AG09319 (cell line): ENCODE measurements at regions not wholly inside any gene's neighbourhood (a gene's known extent, or its start where the extent isn't known, plus 50 kb on each side); places are given as distances from the start of the nearest gene placed in this dataset.

Source experiments
- DNase-seq: peaks from one replicate; pipeline ENCODE4 v3.0.0-alpha.2; 2010; ENCODE audit warnings: low read depth; ENCODE audit errors: extremely low read depth
- TF ChIP-seq, protein P1 (sequence below): IDR thresholded peaks from 2 replicates; pipeline ENCODE4 v1.5.1; 2011; ENCODE audit warnings: low read depth, mild to moderate bottlenecking, inconsistent platforms, low read length, moderate library complexity

GRCh38 chr22:22076932-22077703, 94.5 kb upstream of the TOP3B start:
- TF ChIP-seq, protein P1, sequence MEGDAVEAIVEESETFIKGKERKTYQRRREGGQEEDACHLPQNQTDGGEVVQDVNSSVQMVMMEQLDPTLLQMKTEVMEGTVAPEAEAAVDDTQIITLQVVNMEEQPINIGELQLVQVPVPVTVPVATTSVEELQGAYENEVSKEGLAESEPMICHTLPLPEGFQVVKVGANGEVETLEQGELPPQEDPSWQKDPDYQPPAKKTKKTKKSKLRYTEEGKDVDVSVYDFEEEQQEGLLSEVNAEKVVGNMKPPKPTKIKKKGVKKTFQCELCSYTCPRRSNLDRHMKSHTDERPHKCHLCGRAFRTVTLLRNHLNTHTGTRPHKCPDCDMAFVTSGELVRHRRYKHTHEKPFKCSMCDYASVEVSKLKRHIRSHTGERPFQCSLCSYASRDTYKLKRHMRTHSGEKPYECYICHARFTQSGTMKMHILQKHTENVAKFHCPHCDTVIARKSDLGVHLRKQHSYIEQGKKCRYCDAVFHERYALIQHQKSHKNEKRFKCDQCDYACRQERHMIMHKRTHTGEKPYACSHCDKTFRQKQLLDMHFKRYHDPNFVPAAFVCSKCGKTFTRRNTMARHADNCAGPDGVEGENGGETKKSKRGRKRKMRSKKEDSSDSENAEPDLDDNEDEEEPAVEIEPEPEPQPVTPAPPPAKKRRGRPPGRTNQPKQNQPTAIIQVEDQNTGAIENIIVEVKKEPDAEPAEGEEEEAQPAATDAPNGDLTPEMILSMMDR, result no peak
- no peak for DNase-seq

GRCh38 chr22:22076361-22076760, 93.8 kb upstream of the TOP3B start:
- DNase-seq, result no peak
- TF ChIP-seq, protein P1, result no peak

DNA sequence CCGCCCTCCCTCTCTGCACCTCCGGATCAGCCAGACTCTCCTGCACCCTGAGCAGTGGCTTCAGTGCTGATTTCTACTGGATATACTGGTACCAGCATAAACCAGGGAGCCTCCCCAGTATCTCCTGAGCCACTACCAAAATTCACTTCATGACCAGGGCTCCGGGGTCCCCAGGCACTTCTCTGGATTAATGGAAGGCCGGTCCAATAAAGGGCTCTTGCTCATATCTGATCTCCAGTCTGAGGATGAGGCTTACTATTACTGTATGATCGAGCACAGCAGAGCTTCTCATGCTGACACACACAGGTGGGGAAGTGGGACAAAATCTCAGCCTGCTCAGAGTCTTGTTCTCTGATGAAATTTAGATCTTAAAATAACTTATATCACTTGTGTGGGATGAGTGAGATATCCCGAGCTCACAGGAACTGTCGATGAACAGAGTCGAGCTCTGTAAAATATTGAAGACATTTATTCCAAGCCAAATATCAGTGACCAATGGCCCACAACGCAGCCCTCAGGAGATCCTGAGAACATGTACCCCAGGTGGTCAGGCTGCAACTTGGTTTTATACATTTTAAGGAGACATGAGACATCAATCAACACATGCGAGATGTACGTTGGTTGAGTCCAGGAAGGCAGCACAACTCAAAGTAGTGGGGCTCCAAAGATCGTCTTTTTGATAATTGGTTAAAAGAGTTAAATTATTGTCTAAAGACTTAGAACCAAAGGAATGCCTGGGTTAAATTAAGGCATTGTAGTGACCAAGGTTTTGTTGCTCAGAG, 93.0 kb upstream of the TOP3B start:
- DNase-seq, result no peak
- TF ChIP-seq, protein P1, result no peak

GRCh38 chr22:22074634-22075381, 92.2 kb upstream of the TOP3B start:
- TF ChIP-seq, protein P1, result no peak
- no peak for DNase-seq

DNA sequence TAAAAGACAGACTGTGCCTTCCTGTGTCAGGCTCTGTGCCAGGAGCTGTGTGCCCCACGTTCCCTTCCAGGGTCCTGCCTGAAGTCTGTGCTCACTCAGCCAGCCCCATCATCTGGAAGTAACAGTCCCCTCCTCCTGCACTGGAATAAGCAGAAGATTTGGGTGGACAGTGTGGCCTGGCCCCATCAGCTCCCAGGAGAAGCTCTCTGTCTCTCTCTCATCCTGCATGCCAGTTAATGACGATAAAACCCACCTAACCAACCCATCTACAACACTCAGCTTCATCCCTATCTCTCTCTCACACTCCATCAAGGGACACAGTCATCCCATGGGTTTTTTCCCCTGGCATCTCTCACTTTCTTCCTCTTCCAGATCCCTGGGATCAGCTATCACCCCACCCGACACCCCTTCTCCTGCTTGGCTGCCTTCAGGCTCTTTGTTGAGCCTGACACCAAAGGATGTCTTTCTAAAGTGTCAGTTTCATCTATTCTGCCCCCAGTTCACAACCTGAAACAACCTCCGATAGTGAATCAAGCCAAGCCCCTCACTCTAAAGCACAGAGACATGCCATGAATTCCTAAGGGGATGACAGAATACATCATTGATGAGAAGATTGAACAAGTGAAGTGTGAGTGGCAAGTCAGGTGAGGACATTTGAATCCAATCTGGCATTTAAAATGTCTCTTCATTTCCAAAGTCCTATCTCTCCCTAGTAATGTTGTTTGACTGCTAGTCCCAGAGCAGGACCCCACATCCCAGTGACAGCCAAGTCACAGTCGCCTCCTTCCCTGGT, 91.4 kb upstream of the TOP3B start:
- no peak for DNase-seq
- TF ChIP-seq, protein P1, result no peak

DNA sequence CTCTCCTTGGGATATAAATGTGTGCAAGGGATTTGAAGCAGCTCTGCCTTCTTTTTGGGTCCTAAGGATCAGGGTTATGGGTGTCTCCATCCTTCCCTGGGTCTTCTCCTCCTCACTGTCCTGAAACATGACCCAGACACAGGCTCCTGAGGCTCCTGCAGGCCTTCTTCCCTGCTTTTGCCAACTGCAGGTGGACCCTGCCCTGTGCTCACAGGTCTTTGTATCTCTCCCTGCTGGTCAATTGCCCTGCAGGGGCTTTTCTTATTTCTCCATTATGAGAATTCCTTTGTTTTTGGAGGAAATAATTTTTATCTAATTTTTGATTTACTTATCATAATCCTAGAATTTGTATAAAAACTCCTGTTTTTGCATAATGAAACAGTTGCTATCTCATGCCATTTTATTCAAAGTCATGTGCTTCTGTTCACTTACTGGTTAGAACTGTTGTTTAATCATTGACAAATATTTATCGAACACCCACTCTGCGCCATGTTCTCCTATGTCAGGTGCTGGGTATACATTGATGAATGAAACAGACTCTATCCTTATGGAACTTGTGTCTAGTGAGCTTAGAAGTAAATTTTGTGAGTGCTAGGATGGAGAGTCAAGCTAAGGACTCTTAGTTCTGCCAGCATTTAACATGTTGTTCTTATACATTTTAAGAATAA, 89.7 kb upstream of the TOP3B start:
- no peak for DNase-seq
- TF ChIP-seq, protein P1, result no peak
